Endothelial cell of umbilical vein (primary cell): ENCODE measurements at regions not wholly inside any gene's neighbourhood (a gene's known extent, or its start where the extent isn't known, plus 50 kb on each side); places are given as distances from the start of the nearest gene placed in this dataset.

ENCODE experiments used
- BruUV-seq: library from RNA; stranded (reverse); fragments of 400-500 nt; replicated peaks from 2 replicates; lab custom pipeline; 2021; lab: Mats Ljungman, UMichigan
- CTCF ChIA-PET: fragments of 300-600, 350-600 bp; sonication (Branson Sonifier 250); formaldehyde crosslinking; loops from one replicate; lab custom pipeline; 2021; ENCODE audit warnings: antibody characterized with exemption, inconsistent platforms; lab: Charles Lee
- POLR2A ChIA-PET: fragments of 300-600, 350-600 bp; sonication (Branson Sonifier 250); formaldehyde crosslinking; loops from one replicate; lab custom pipeline; 2021; ENCODE audit warnings: antibody characterized with exemption, inconsistent platforms; lab: Charles Lee
- DNase-seq: peaks from one replicate; pipeline ENCODE4 v3.0.0-alpha.2; 2011; ENCODE audit warnings: low read depth, low spot score
- FAIRE-seq: peaks from 2 replicates; lab custom pipeline; 2011; peaks lifted over from hg19 to GRCh38; lab: Jason Lieb, UNC
- H2AFZ ChIP-seq: 2 replicates; pipeline ENCODE4 v1.6.0; 2012; ENCODE audit warnings: low read depth, low read length, control low read depth, inconsistent platforms
- H3K27ac ChIP-seq: 2 replicates; pipeline ENCODE4 v1.5.1; 2011; ENCODE audit warnings: low read depth, mild to moderate bottlenecking, control low read depth, low read length, moderate library complexity; ENCODE audit not compliant: insufficient read depth
- H3K27me3 ChIP-seq, 2 experiments: 2 replicates each; pipeline versions ENCODE4 v1.6.0 to v1.6.1; 2011; ENCODE audit warnings: low read length in 2 of 2, mixed read lengths in 1 of 2; ENCODE audit not compliant: control insufficient read depth in 2 of 2, insufficient read depth in 2 of 2
- H3K36me3 ChIP-seq, 2 experiments: 2 replicates in 1 of 2; 3 replicates in 1 of 2; pipeline ENCODE4 v1.5.1; 2011; ENCODE audit warnings: low read length in 2 of 2, mild to moderate bottlenecking in 1 of 2, moderate library complexity in 1 of 2; ENCODE audit not compliant: control insufficient read depth in 2 of 2, insufficient read depth in 2 of 2; ENCODE audit errors: extremely low read depth in 1 of 2
- H3K4me1 ChIP-seq: 3 replicates; pipeline ENCODE4 v1.5.1; 2011; ENCODE audit warnings: mild to moderate bottlenecking, low read length; ENCODE audit not compliant: control insufficient read depth, insufficient read depth; ENCODE audit errors: extremely low read depth
- H3K4me2 ChIP-seq: 2 replicates; pipeline ENCODE4 v1.6.1; 2011; ENCODE audit warnings: low read length, control low read depth, mixed read lengths; ENCODE audit not compliant: insufficient read depth
- H3K4me3 ChIP-seq, 3 experiments: fragments of 200-600 bp in 1 of 3; sonication (generic), shearing (Covaris generic) in 1 of 3; replicated peaks in 1 of 3; 2 replicates each; pipeline ENCODE4 v1.5.1; 2011 to 2016; ENCODE audit warnings: control low read depth in 3 of 3, low read length in 3 of 3, mild to moderate bottlenecking in 2 of 3, inconsistent platforms in 1 of 3, low read depth in 1 of 3, moderate library complexity in 1 of 3; ENCODE audit not compliant: insufficient read depth in 1 of 3
- H3K79me2 ChIP-seq: 2 replicates; pipeline ENCODE4 v1.6.0; 2012; ENCODE audit warnings: low read length, inconsistent platforms; ENCODE audit not compliant: control insufficient read depth, insufficient read depth
- H3K9ac ChIP-seq: replicated peaks from 2 replicates; pipeline ENCODE3; 2011; ENCODE audit warnings: low read length, control low read depth; ENCODE audit not compliant: insufficient read depth; ENCODE audit errors: extremely low read depth
- H3K9me1 ChIP-seq: replicated peaks from 3 replicates; pipeline ENCODE4 v1.6.0; 2011; ENCODE audit warnings: mild to moderate bottlenecking, low read length; ENCODE audit not compliant: control insufficient read depth, insufficient read depth; ENCODE audit errors: extremely low read depth
- H3K9me3 ChIP-seq: replicated peaks from 2 replicates; pipeline ENCODE4 v1.5.1; 2012; ENCODE audit warnings: low read length, inconsistent platforms; ENCODE audit not compliant: control insufficient read depth, insufficient read depth
- H4K20me1 ChIP-seq: replicated peaks from 2 replicates; pipeline ENCODE3; 2011; ENCODE audit warnings: mild to moderate bottlenecking, low read length; ENCODE audit not compliant: control insufficient read depth, insufficient read depth; ENCODE audit errors: extremely low read depth
- CTCF ChIP-seq, 2 donors: IDR thresholded peaks; 1 replicate in 1 of 2; 2 replicates in 1 of 2; pipeline ENCODE4 v1.5.1; 2011; ENCODE audit warnings: low read length in 2 of 2, mild to moderate bottlenecking in 2 of 2, moderate library complexity in 2 of 2, control low read depth in 1 of 2, inconsistent platforms in 1 of 2, low read depth in 1 of 2; ENCODE audit not compliant: insufficient read depth in 1 of 2; ENCODE audit errors: extremely low read depth in 1 of 2
- EZH2 ChIP-seq: IDR thresholded peaks from 2 replicates; pipeline ENCODE4 v1.6.1; 2012; ENCODE audit warnings: borderline replicate concordance, low read depth, mild to moderate bottlenecking, moderate library complexity, low read length, inconsistent platforms; ENCODE audit not compliant: severe bottlenecking
- FOS ChIP-seq: IDR thresholded peaks from 2 replicates; pipeline ENCODE4 v1.6.1; 2011; ENCODE audit warnings: mild to moderate bottlenecking, low read length, moderate library complexity, borderline replicate concordance; ENCODE audit not compliant: insufficient read depth
- GATA2 ChIP-seq: IDR thresholded peaks from 2 replicates; pipeline ENCODE4 v1.7.0; 2011; ENCODE audit warnings: low read depth, mild to moderate bottlenecking, moderate library complexity, mixed read lengths, low read length; ENCODE audit not compliant: insufficient read length, insufficient read depth
- JUN ChIP-seq: IDR thresholded peaks from 2 replicates; pipeline ENCODE4 v1.6.1; 2011; ENCODE audit warnings: borderline replicate concordance, low read depth; ENCODE audit not compliant: insufficient read length, insufficient read depth
- MAX ChIP-seq: IDR thresholded peaks from 2 replicates; pipeline ENCODE4 v1.6.1; 2011; ENCODE audit not compliant: insufficient read depth, insufficient read length
- MYC ChIP-seq: IDR thresholded peaks from one replicate; pipeline ENCODE4 v1.6.1; 2011; ENCODE audit warnings: mild to moderate bottlenecking, low read depth, low read length
- POLR2A ChIP-seq: IDR thresholded peaks from 2 replicates; pipeline ENCODE4 v1.6.1; 2012; ENCODE audit warnings: low read depth, mild to moderate bottlenecking, control low read depth, low read length
- POLR2AphosphoS5 ChIP-seq: IDR thresholded peaks from 2 replicates; pipeline ENCODE4 v1.6.1; 2012; ENCODE audit warnings: low read depth, mild to moderate bottlenecking, control low read depth, low read length, moderate library complexity; ENCODE audit not compliant: insufficient read depth
- dilution Hi-C: fragments of 300-500 bp; cut with MboI; formaldehyde crosslinking; loops from one replicate; pipeline ENCODE4 v1.15.0; 2019; ENCODE audit warnings: low sequenced_read_pairs; ENCODE audit not compliant: extremely low pct_ligation_motif_present
- intact Hi-C: fragments of 100-400 bp; cut with micrococcal nuclease; formaldehyde crosslinking; loops from one replicate; pipeline ENCODE4 v1.10.0; 2022

GRCh38 chr12:47314996-47315395, 235.2 kb upstream of the AMIGO2 start:
- BruUV-seq: no TSS peak
- TF ChIP-seq FOS: no peak
- no peak for TF ChIP-seq MYC
- TF ChIP-seq GATA2: no peak
- no peak for TF ChIP-seq MAX
- TF ChIP-seq CTCF (IDR thresholded peaks at IDR 0.05; ENCODE audit: extremely low read depth in 1 of 2, insufficient read depth in 1 of 2, low read depth in 1 of 2, low read length in 2 of 2): no peak
- TF ChIP-seq POLR2AphosphoS5: no peak
- TF ChIP-seq POLR2A: no peak
- TF ChIP-seq JUN: no peak
- no peak for TF ChIP-seq EZH2

More at GRCh38 chr12:47314996-47315395, 235.2 kb upstream of the AMIGO2 start:
- intact Hi-C loops (no loop called here), dilution Hi-C loops (no loop called here)
- Histone ChIP-seq H3K27me3 (no peaks in the 10 kb centered on the region), H2AFZ (no peak overlapping the region), H3K4me1 (peaks cover 20% of the 10 kb centered on the region), H3K9me3 (no peaks in the 10 kb centered on the region), H3K4me3 (no peak overlapping the region), H3K79me2 (no peaks in the 10 kb centered on the region), H3K9me1 (peaks cover 2% of the 10 kb centered on the region), H3K36me3 (no peaks in the 10 kb centered on the region), H3K27ac (no peak overlapping the region), H3K4me2 (no peak overlapping the region), H3K9ac (no peak overlapping the region), H4K20me1 (no peaks in the 10 kb centered on the region)
- CTCF ChIA-PET: interaction anchor here (1.8 kb wide), 1 partner anchor 282 kb away, joined by 7 read pairs; no protein-coding TSS in a partner anchor
- POLR2A ChIA-PET: no interaction called here
- DNase-seq (no peak), FAIRE-seq (no peak)
